ENCODE measurements at regions not wholly inside any gene's neighbourhood (a gene's known extent, or its start where the extent isn't known, plus 50 kb on each side); places are given as distances from the start of the nearest gene placed in this dataset.

GRCh38 chr7:93015101-93015778, 102.5 kb downstream of the SAMD9 start:
- Histone ChIP-seq H3K9ac (ENCODE audit: low read length) (no peak overlapping the region), H3K9me3 (ENCODE audit: low read length) (no peaks in the 10 kb centered on the region), H3K27ac (ENCODE audit: low read depth, low read length) (no peak overlapping the region), H3K27me3 (ENCODE audit: control insufficient read depth in 1 of 2, insufficient read depth in 2 of 2, low read length in 2 of 2) (no peaks in the 10 kb centered on the region), H3K4me1 (ENCODE audit: insufficient read depth, low read length) (peaks cover 6% of the 10 kb centered on the region), H3K4me3 (ENCODE audit: low read depth in 1 of 2, low read length in 2 of 2) (no peak overlapping the region), H3K36me3 (ENCODE audit: insufficient read depth, low read length) (no peaks in the 10 kb centered on the region)

DNA sequence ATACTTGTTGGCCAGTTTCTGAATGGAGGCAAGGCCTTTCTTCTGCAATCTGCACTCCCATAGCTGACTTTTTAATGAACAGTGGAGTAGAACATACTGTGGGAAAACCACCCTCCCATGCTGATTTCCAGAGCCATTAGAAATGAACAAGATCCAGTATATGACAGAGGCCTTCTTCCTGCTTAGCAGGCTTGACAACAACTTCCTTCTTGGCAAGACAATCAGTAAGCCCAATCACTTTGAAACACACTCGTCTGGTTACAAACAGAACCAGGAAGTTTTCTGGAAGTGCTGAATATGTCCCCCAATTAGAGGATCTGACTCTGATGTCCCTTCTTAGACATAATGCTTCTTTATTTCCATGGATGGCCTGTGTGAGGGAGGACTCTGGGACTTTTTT, 103.4 kb downstream of the SAMD9 start:
- peaks cover 6% of the 10 kb centered on the region for H3K4me1 ChIP-seq (ENCODE audit: insufficient read depth, low read length)
- H3K4me3 ChIP-seq (ENCODE audit: low read depth in 1 of 2, low read length in 2 of 2) = no peak overlapping the region
- H3K27ac ChIP-seq (ENCODE audit: low read depth, low read length) = no peak overlapping the region
- no peaks in the 10 kb centered on the region for H3K9me3 ChIP-seq (ENCODE audit: low read length)
- no peak overlapping the region for H3K9ac ChIP-seq (ENCODE audit: low read length)
- no peaks in the 10 kb centered on the region for H3K36me3 ChIP-seq (ENCODE audit: insufficient read depth, low read length)
- no peaks in the 10 kb centered on the region for H3K27me3 ChIP-seq (ENCODE audit: control insufficient read depth in 1 of 2, insufficient read depth in 2 of 2, low read length in 2 of 2)

GRCh38 chr7:93013446-93014061, 104.2 kb downstream of the SAMD9 start:
- Histone ChIP-seq H3K4me1 (ENCODE audit: insufficient read depth, low read length) (peaks cover 6% of the 10 kb centered on the region), H3K36me3 (ENCODE audit: insufficient read depth, low read length) (no peaks in the 10 kb centered on the region), H3K27ac (ENCODE audit: low read depth, low read length) (no peak overlapping the region), H3K9ac (ENCODE audit: low read length) (no peak overlapping the region), H3K27me3 (ENCODE audit: control insufficient read depth in 1 of 2, insufficient read depth in 2 of 2, low read length in 2 of 2) (no peaks in the 10 kb centered on the region), H3K4me3 (ENCODE audit: low read depth in 1 of 2, low read length in 2 of 2) (no peak overlapping the region), H3K9me3 (ENCODE audit: low read length) (no peaks in the 10 kb centered on the region)

DNA sequence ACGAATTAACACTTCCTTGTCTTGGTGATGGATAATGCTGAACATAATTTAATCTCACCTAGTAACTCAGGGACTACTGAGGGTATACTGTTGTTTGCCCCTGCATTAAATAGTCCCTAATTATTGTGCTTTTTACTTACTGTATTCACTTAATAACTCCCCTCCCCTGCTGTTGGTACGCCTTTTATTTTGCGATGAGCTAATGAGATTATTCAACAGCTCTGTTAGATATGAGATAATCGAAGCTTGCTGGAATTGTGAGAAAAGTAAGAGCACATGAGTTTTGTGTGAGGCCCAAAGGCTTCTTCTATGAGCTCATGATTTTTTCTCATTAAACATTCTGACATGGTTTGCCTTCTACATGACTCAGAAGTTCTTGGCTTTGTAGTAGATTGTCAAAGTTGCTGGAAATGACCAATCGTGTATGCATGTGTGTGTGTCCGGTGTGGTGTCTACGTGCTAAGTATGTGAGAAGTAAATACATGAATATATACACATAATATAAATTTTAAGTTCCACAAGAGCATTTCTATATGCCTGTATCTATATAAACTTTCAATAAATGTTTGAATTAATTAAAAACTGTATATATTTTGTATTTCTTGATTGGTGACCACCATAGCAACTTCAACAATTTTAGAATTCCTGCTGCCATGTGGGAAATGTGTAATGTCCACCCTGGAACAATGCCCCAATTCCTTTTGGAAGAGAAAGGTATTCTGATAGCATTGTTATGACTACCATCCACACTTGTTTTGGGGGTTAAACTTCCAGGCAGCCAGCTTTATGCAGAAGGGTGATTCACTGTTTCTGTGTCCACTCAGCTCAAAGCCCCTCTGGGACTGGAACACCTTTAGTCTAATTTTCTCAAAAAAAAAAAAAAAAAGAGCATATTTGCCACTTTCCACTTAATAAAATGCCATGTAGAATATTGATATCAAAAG, 106.2 kb downstream of the SAMD9 start:
- peaks cover 6% of the 10 kb centered on the region for H3K4me1 ChIP-seq (ENCODE audit: insufficient read depth, low read length)
- H3K9me3 ChIP-seq (ENCODE audit: low read length) = no peaks in the 10 kb centered on the region
- H3K27ac ChIP-seq (ENCODE audit: low read depth, low read length) = no peak overlapping the region
- no peaks in the 10 kb centered on the region for H3K27me3 ChIP-seq (ENCODE audit: control insufficient read depth in 1 of 2, insufficient read depth in 2 of 2, low read length in 2 of 2)
- H3K9ac ChIP-seq (ENCODE audit: low read length) = no peak overlapping the region
- no peak overlapping the region for H3K4me3 ChIP-seq (ENCODE audit: low read depth in 1 of 2, low read length in 2 of 2)
- H3K36me3 ChIP-seq (ENCODE audit: insufficient read depth, low read length) = no peaks in the 10 kb centered on the region

DNA sequence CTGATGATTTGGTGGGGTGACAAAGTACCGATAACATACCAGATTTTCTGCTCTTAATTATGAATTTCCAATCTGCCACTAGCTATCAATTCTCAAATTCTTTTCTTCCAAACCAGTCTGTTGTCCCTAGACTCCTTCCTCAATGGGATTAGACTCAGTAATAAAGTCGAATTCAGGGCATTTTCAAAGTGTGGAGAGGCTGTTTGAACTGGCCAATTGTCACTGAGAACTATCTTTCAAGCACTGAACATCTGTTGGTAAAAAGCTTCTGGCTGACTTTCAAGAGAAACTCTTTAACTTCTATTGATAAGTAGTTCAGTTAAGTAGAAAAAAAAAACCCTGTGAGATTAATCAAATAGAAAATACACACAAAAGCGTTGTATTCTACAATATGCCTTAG, 108.9 kb downstream of the SAMD9 start:
- no peak overlapping the region for H3K4me3 ChIP-seq (ENCODE audit: low read depth in 1 of 2, low read length in 2 of 2)
- no peak overlapping the region for H3K27ac ChIP-seq (ENCODE audit: low read depth, low read length)
- H3K27me3 ChIP-seq (ENCODE audit: control insufficient read depth in 1 of 2, insufficient read depth in 2 of 2, low read length in 2 of 2) = no peaks in the 10 kb centered on the region
- no peaks in the 10 kb centered on the region for H3K4me1 ChIP-seq (ENCODE audit: insufficient read depth, low read length)
- H3K9ac ChIP-seq (ENCODE audit: low read length) = no peak overlapping the region
- H3K9me3 ChIP-seq (ENCODE audit: low read length) = no peaks in the 10 kb centered on the region
- no peaks in the 10 kb centered on the region for H3K36me3 ChIP-seq (ENCODE audit: insufficient read depth, low read length)

DNA sequence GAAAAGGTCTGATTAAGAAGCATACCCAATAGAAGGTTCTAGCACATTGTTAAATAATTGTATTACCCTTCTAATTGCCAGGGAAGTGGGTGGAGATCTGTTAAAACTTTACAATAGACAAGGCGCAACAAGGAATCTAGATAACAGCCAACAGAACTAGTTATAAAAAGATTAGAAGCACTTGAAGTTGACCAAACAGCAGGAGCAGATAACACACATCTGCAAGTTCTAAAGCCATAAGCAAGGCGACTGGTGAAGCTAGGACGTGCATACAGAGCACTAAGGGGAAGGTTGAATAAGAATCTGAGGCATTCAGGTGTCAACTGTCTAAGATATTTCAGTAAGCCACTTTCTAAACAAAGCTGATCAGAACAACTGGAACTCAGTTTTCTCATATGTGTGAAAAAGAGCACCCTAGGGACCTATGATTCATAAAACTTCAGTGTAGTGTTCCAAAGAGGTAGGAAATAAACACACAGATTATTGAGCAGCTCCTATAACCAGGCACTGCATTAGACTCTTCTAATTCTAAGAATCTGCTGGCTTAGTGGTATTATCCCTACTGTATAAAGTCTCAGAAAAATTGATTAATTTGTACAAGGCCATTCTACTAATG, 111.2 kb downstream of the SAMD9 start:
- no peaks in the 10 kb centered on the region for H3K27me3 ChIP-seq (ENCODE audit: control insufficient read depth in 1 of 2, insufficient read depth in 2 of 2, low read length in 2 of 2)
- no peak overlapping the region for H3K9ac ChIP-seq (ENCODE audit: low read length)
- H3K27ac ChIP-seq (ENCODE audit: low read depth, low read length) = no peak overlapping the region
- no peak overlapping the region for H3K4me3 ChIP-seq (ENCODE audit: low read depth in 1 of 2, low read length in 2 of 2)
- no peaks in the 10 kb centered on the region for H3K36me3 ChIP-seq (ENCODE audit: insufficient read depth, low read length)
- no peaks in the 10 kb centered on the region for H3K4me1 ChIP-seq (ENCODE audit: insufficient read depth, low read length)
- H3K9me3 ChIP-seq (ENCODE audit: low read length) = no peaks in the 10 kb centered on the region

DNA sequence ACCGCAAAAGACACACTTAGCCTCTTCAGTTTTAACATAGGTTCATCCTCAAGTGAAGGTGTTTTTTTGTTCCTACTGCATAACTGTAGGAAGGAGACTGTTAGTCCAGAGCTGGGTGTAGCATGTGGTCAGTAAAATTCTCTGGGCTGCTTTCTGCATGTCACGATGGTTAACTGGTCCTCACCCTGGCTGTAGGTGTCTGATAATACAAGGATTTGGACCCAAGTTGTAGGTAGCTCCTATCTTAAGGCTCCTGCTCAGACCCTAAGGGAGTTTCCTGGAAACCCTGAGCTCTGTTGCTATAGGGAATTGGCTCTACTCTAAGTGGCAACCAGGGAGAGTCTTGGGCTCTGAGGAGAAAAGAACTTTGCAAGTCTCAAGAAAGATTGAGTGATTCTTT, 112.9 kb downstream of the SAMD9 start:
- no peaks in the 10 kb centered on the region for H3K36me3 ChIP-seq (ENCODE audit: insufficient read depth, low read length)
- no peak overlapping the region for H3K4me3 ChIP-seq (ENCODE audit: low read depth in 1 of 2, low read length in 2 of 2)
- H3K4me1 ChIP-seq (ENCODE audit: insufficient read depth, low read length) = no peaks in the 10 kb centered on the region
- H3K27ac ChIP-seq (ENCODE audit: low read depth, low read length) = no peak overlapping the region
- H3K9me3 ChIP-seq (ENCODE audit: low read length) = no peaks in the 10 kb centered on the region
- no peaks in the 10 kb centered on the region for H3K27me3 ChIP-seq (ENCODE audit: control insufficient read depth in 1 of 2, insufficient read depth in 2 of 2, low read length in 2 of 2)
- H3K9ac ChIP-seq (ENCODE audit: low read length) = no peak overlapping the region

- Histone ChIP-seq H3K4me3 (ENCODE audit: low read depth in 1 of 2, low read length in 2 of 2) (no peak overlapping the region), H3K9ac (ENCODE audit: low read length) (no peak overlapping the region), H3K9me3 (ENCODE audit: low read length) (no peaks in the 10 kb centered on the region), H3K27ac (ENCODE audit: low read depth, low read length) (no peak overlapping the region), H3K36me3 (ENCODE audit: insufficient read depth, low read length) (no peaks in the 10 kb centered on the region), H3K4me1 (ENCODE audit: insufficient read depth, low read length) (no peaks in the 10 kb centered on the region), H3K27me3 (ENCODE audit: control insufficient read depth in 1 of 2, insufficient read depth in 2 of 2, low read length in 2 of 2) (no peaks in the 10 kb centered on the region)
Observed at GRCh38 chr7:92997719-92998118, 120.1 kb downstream of the SAMD9 start.

- no peak overlapping the region for H3K4me3 ChIP-seq (ENCODE audit: low read depth in 1 of 2, low read length in 2 of 2)
- H3K36me3 ChIP-seq (ENCODE audit: insufficient read depth, low read length) = no peaks in the 10 kb centered on the region
- no peak overlapping the region for H3K9ac ChIP-seq (ENCODE audit: low read length)
- no peaks in the 10 kb centered on the region for H3K9me3 ChIP-seq (ENCODE audit: low read length)
- H3K4me1 ChIP-seq (ENCODE audit: insufficient read depth, low read length) = no peaks in the 10 kb centered on the region
- no peaks in the 10 kb centered on the region for H3K27me3 ChIP-seq (ENCODE audit: control insufficient read depth in 1 of 2, insufficient read depth in 2 of 2, low read length in 2 of 2)
- H3K27ac ChIP-seq (ENCODE audit: low read depth, low read length) = no peak overlapping the region
Observed at GRCh38 chr7:92997152-92997551, 120.6 kb downstream of the SAMD9 start.

DNA sequence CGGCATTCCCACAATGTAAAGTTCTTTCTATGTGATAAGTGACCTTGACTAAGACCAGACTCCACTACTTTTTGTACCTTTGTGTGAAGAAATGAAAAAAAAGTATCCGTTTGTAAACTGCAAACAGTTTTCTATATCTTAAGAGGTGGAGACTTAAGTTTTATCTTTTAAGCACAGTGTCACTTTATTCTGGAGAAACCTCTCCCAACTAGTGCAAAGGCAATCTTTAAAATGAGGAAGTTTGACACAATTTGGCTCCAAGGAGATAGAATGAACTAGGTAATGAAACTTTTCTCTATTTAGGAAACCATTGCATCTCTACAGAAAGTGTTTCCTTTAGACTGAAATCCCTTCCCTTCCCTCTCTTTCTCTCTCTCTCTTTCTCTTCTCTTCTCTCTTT, 122.9 kb downstream of the SAMD9 start:
- no peaks in the 10 kb centered on the region for H3K36me3 ChIP-seq (ENCODE audit: insufficient read depth, low read length)
- H3K9ac ChIP-seq (ENCODE audit: low read length) = no peak overlapping the region
- H3K9me3 ChIP-seq (ENCODE audit: low read length) = no peaks in the 10 kb centered on the region
- no peak overlapping the region for H3K4me3 ChIP-seq (ENCODE audit: low read depth in 1 of 2, low read length in 2 of 2)
- no peaks in the 10 kb centered on the region for H3K4me1 ChIP-seq (ENCODE audit: insufficient read depth, low read length)
- H3K27me3 ChIP-seq (ENCODE audit: control insufficient read depth in 1 of 2, insufficient read depth in 2 of 2, low read length in 2 of 2) = no peaks in the 10 kb centered on the region
- no peak overlapping the region for H3K27ac ChIP-seq (ENCODE audit: low read depth, low read length)

DNA sequence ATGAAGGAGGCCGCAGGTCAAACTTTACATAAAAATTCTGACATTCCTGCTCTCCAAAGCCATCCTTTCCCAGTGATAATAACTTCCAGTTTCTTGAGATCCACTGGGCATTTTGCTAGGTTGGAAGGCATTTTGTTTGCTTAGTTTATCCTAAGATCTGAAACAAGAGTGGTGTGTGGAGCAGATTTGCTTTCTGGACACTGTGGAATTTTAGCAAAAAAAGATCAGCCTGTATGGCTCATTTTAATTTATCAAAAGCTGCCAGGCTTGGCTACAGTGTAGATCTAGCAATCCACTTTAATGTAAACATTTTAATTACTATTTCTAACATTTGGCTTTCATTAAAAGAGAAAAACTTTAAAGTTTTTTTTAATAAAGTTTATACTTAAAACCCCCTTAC, 124.8 kb downstream of the SAMD9 start:
- Histone ChIP-seq H3K9ac (ENCODE audit: low read length) (no peak overlapping the region), H3K27ac (ENCODE audit: low read depth, low read length) (no peak overlapping the region), H3K4me1 (ENCODE audit: insufficient read depth, low read length) (no peaks in the 10 kb centered on the region), H3K36me3 (ENCODE audit: insufficient read depth, low read length) (no peaks in the 10 kb centered on the region), H3K9me3 (ENCODE audit: low read length) (no peaks in the 10 kb centered on the region), H3K4me3 (ENCODE audit: low read depth in 1 of 2, low read length in 2 of 2) (no peak overlapping the region), H3K27me3 (ENCODE audit: control insufficient read depth in 1 of 2, insufficient read depth in 2 of 2, low read length in 2 of 2) (no peaks in the 10 kb centered on the region)

All from muscle layer of colon (tissue), 2 donors.